ENCODE measurements at regions not wholly inside any gene's neighbourhood (a gene's known extent, or its start where the extent isn't known, plus 50 kb on each side); places are given as distances from the start of the nearest gene placed in this dataset.

DNA sequence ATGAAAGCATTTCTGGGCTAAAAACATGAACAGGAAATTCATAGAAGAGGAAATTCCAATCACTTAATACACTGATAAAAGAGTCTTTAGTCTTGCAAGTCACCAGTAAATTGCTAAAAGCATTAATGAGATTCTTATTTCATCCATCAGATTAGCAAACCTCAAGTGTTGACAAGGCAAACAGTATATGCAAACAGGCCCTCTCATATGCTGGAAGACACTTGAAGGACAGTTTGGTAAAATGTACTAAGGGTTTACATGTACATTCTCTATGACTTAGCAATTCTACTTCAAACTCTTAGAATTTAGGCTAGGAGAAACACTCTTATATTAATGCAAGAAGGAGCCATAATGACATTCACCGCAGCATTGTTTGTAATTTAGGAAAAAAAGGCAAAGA lies 586.1 kb upstream of the GBE1 start:
- no peaks in the 10 kb centered on the region for H3K4me1 ChIP-seq (ENCODE audit: control insufficient read depth, extremely low read depth, insufficient read depth, low read length)
- no peaks in the 10 kb centered on the region for H3K36me3 ChIP-seq (ENCODE audit: control insufficient read depth in 2 of 2, extremely low read depth in 1 of 2, insufficient read depth in 2 of 2, low read length in 2 of 2)
- H2AFZ ChIP-seq (ENCODE audit: control insufficient read depth, low read length) = no peak overlapping the region
- H3K79me2 ChIP-seq (ENCODE audit: control insufficient read depth, insufficient read depth, low read length) = no peaks in the 10 kb centered on the region
- H3K4me2 ChIP-seq (ENCODE audit: control insufficient read depth, extremely low read depth, insufficient read depth, low read depth, low read length) = no peak overlapping the region
- no peaks in the 10 kb centered on the region for H3K27me3 ChIP-seq (ENCODE audit: control insufficient read depth, extremely low read depth, insufficient read depth, low read length)
- DNase-seq (ENCODE audit: low read depth, low spot score) (no peak), FAIRE-seq (no peak)
- H3K4me3 ChIP-seq (ENCODE audit: control insufficient read depth in 2 of 3, extremely low read depth in 1 of 3, insufficient read depth in 2 of 3, low read depth in 1 of 3, low read length in 3 of 3) = no peak overlapping the region
- H3K27ac ChIP-seq (ENCODE audit: control insufficient read depth, insufficient read depth, low read length) = no peak overlapping the region
- no peaks in the 10 kb centered on the region for H4K20me1 ChIP-seq (ENCODE audit: control insufficient read depth, extremely low read depth, insufficient read depth, low read length)
- no peak for TF ChIP-seq EZH2 (IDR thresholded peaks at IDR 0.05; ENCODE audit: low read length)
- TF ChIP-seq, protein P1, sequence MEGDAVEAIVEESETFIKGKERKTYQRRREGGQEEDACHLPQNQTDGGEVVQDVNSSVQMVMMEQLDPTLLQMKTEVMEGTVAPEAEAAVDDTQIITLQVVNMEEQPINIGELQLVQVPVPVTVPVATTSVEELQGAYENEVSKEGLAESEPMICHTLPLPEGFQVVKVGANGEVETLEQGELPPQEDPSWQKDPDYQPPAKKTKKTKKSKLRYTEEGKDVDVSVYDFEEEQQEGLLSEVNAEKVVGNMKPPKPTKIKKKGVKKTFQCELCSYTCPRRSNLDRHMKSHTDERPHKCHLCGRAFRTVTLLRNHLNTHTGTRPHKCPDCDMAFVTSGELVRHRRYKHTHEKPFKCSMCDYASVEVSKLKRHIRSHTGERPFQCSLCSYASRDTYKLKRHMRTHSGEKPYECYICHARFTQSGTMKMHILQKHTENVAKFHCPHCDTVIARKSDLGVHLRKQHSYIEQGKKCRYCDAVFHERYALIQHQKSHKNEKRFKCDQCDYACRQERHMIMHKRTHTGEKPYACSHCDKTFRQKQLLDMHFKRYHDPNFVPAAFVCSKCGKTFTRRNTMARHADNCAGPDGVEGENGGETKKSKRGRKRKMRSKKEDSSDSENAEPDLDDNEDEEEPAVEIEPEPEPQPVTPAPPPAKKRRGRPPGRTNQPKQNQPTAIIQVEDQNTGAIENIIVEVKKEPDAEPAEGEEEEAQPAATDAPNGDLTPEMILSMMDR (optimal IDR thresholded peaks at IDR 0.05 in 1 of 3, IDR thresholded peaks at IDR 0.05 in 1 of 3, conservative IDR thresholded peaks at IDR 0.05 in 1 of 3; ENCODE audit: extremely low read depth in 1 of 3, insufficient read depth in 2 of 3, low read length in 3 of 3) = no peak
- no peaks in the 10 kb centered on the region for H3K9me3 ChIP-seq (ENCODE audit: control insufficient read depth, low read depth, low read length)
- no peak overlapping the region for H3K9ac ChIP-seq (ENCODE audit: control insufficient read depth, extremely low read depth, insufficient read depth, low read length)
- H3K9me1 ChIP-seq (ENCODE audit: control insufficient read depth, extremely low read depth, insufficient read depth, low read length) = no peaks in the 10 kb centered on the region
- dilution Hi-C loops (cut with MboI; ENCODE audit: extremely low pct_ligation_motif_present, low sequenced_read_pairs) = no loop called here

DNA sequence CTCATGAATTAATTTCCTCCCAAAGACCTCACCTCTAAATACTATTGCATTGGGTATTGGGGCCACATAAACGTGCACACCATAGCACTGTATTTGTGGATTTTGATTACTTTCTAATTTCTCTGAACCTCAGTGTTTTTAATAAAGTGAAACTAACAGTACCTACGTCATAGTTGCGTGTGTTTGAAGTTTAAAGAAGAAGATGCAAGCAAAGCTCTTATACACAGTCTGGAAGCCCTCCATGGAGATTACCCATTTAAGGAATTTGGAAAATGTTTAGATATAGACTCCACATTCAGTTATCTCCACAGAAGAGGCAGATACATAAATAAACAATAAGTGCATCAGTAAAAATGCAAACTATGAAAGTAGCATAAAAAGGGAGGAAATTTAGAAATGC lies 581.1 kb upstream of the GBE1 start:
- no peak overlapping the region for H3K4me2 ChIP-seq (ENCODE audit: control insufficient read depth, extremely low read depth, insufficient read depth, low read depth, low read length)
- H3K9ac ChIP-seq (ENCODE audit: control insufficient read depth, extremely low read depth, insufficient read depth, low read length) = no peak overlapping the region
- TF ChIP-seq, protein P1 (optimal IDR thresholded peaks at IDR 0.05 in 1 of 3, IDR thresholded peaks at IDR 0.05 in 1 of 3, conservative IDR thresholded peaks at IDR 0.05 in 1 of 3; ENCODE audit: extremely low read depth in 1 of 3, insufficient read depth in 2 of 3, low read length in 3 of 3) = no peak
- no peak for TF ChIP-seq EZH2 (IDR thresholded peaks at IDR 0.05; ENCODE audit: low read length)
- H3K4me3 ChIP-seq (ENCODE audit: control insufficient read depth in 2 of 3, extremely low read depth in 1 of 3, insufficient read depth in 2 of 3, low read depth in 1 of 3, low read length in 3 of 3) = no peak overlapping the region
- no peaks in the 10 kb centered on the region for H3K9me1 ChIP-seq (ENCODE audit: control insufficient read depth, extremely low read depth, insufficient read depth, low read length)
- FAIRE-seq (no peak), DNase-seq (ENCODE audit: low read depth, low spot score) (no peak)
- dilution Hi-C loops (cut with MboI; ENCODE audit: extremely low pct_ligation_motif_present, low sequenced_read_pairs) = no loop called here
- H3K27ac ChIP-seq (ENCODE audit: control insufficient read depth, insufficient read depth, low read length) = no peak overlapping the region
- H3K79me2 ChIP-seq (ENCODE audit: control insufficient read depth, insufficient read depth, low read length) = no peaks in the 10 kb centered on the region
- no peaks in the 10 kb centered on the region for H3K36me3 ChIP-seq (ENCODE audit: control insufficient read depth in 2 of 2, extremely low read depth in 1 of 2, insufficient read depth in 2 of 2, low read length in 2 of 2)
- no peaks in the 10 kb centered on the region for H3K27me3 ChIP-seq (ENCODE audit: control insufficient read depth, extremely low read depth, insufficient read depth, low read length)
- H4K20me1 ChIP-seq (ENCODE audit: control insufficient read depth, extremely low read depth, insufficient read depth, low read length) = no peaks in the 10 kb centered on the region
- H3K9me3 ChIP-seq (ENCODE audit: control insufficient read depth, low read depth, low read length) = no peaks in the 10 kb centered on the region
- no peaks in the 10 kb centered on the region for H3K4me1 ChIP-seq (ENCODE audit: control insufficient read depth, extremely low read depth, insufficient read depth, low read length)
- H2AFZ ChIP-seq (ENCODE audit: control insufficient read depth, low read length) = no peak overlapping the region

All from keratinocyte (primary cell).